Skeletal muscle tissue (tissue), 3 donors: ENCODE measurements at regions not wholly inside any gene's neighbourhood (a gene's known extent, or its start where the extent isn't known, plus 50 kb on each side); places are given as distances from the start of the nearest gene placed in this dataset.

Experiments used
- H3K27ac ChIP-seq: one replicate; pipeline ENCODE4 v1.7.0; 2013; ENCODE audit warnings: mild to moderate bottlenecking, low read depth, low read length, inconsistent platforms
- H3K27me3 ChIP-seq, 3 donors: one replicate each; pipeline ENCODE4 v1.7.0; 2013; ENCODE audit warnings: low read length in 3 of 3; ENCODE audit not compliant: control insufficient read depth in 3 of 3, insufficient read depth in 3 of 3
- H3K36me3 ChIP-seq, 3 donors: one replicate each; pipeline ENCODE4 v1.7.0; 2013; ENCODE audit warnings: low read length in 3 of 3; ENCODE audit not compliant: control insufficient read depth in 3 of 3, insufficient read depth in 3 of 3
- H3K4me1 ChIP-seq, 3 donors: one replicate each; pipeline ENCODE4 v1.7.0; 2013; ENCODE audit warnings: low read length in 3 of 3, mild to moderate bottlenecking in 3 of 3; ENCODE audit not compliant: control insufficient read depth in 3 of 3, insufficient read depth in 3 of 3
- H3K4me3 ChIP-seq, 3 donors: one replicate each; pipeline ENCODE4 v1.7.0; 2013; ENCODE audit warnings: low read length in 3 of 3
- H3K9ac ChIP-seq, 3 donors: one replicate each; pipeline ENCODE4 v1.7.0; 2013; ENCODE audit warnings: low read length in 3 of 3, mild to moderate bottlenecking in 3 of 3, moderate library complexity in 2 of 3, low read depth in 1 of 3
- H3K9me3 ChIP-seq, 3 donors: one replicate each; pipeline ENCODE4 v1.7.0; 2013; ENCODE audit warnings: low read length in 3 of 3; ENCODE audit not compliant: control insufficient read depth in 3 of 3
- donor health status: Osteomylitis.

DNA sequence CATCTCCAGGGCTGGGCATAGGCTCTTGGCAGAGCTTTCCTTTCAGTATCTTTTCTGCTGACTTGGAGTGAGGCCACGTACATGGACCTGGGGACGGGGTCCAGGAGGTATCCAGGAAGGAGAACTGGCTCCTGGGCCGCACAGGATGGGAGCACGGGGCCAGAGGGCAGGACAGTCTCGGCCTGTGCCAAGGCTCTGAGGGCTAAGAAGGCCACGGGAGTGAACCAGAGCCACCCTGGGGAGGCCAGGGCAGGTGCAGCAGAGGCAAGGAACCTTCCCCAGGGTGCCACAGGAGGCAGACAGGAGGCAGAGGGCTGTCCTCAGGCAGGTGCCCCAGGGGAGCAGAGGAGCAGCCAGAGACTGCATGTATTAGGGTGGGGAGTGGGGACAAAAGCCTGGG, 50.3 kb downstream of the PLXNA1 start:
- no peak overlapping the region for H3K4me3 ChIP-seq
- no peaks in the 10 kb centered on the region for H3K9me3 ChIP-seq
- no peak overlapping the region for H3K9ac ChIP-seq
- H3K36me3 ChIP-seq = peaks cover 32 to 45% (median 41%) of the 10 kb centered on the region in 3 donors
- H3K27me3 ChIP-seq = no peaks in the 10 kb centered on the region
- no peaks in the 10 kb centered on the region for H3K4me1 ChIP-seq
- H3K27ac ChIP-seq = no peak overlapping the region

GRCh38 chr3:127033786-127034185, 50.9 kb downstream of the PLXNA1 start:
- H3K27ac ChIP-seq = no peak overlapping the region
- H3K4me3 ChIP-seq = no peak overlapping the region
- no peaks in the 10 kb centered on the region for H3K9me3 ChIP-seq
- H3K4me1 ChIP-seq = no peaks in the 10 kb centered on the region
- no peak overlapping the region for H3K9ac ChIP-seq
- peaks cover 31 to 45% (median 39%) of the 10 kb centered on the region in 3 donors for H3K36me3 ChIP-seq
- H3K27me3 ChIP-seq = no peaks in the 10 kb centered on the region

DNA sequence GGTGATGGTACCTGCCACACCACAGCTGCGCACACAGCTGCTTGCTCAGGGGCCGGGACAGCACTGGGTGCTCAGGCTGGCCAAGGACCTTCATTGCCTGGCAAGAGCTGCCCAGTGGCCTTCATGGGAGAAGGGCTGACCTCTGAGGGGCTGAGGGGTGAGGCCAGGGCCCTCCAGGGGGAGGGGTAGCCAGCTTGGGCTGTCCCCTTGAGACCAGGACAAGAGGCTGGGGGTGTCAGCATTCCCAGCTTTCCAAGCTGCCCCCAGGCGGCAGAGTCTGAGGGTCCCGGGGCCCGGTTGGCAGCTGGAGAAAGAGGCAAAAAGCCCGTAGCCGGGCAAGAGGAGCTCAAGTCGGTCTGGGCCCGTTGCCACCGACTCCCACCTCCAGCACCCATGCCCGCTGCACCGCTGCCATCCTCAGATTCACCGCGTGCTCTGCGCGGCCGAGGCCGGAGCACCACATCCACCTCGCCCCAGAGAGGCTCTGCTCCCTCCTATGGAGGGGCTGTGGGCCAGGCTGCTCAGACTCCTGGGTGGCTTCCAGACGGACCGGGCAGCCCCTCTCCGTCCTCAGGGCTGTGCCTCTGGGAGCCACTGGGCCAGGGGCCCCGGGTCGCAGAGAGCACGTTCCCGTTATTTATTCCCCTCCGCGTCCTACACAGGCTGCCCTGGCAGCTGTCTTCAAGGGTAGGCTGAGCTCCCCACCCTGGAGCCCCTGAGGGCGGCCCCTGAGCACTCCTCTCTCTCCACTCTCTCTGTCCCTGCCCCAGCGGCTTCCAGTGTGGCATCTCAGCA, 51.5 kb downstream of the PLXNA1 start:
- Histone ChIP-seq H3K27ac (no peak overlapping the region), H3K36me3 (peaks cover 25 to 39% (median 37%) of the 10 kb centered on the region in 3 donors), H3K9ac (no peak overlapping the region), H3K27me3 (no peaks in the 10 kb centered on the region), H3K9me3 (no peaks in the 10 kb centered on the region), H3K4me3 (no peak overlapping the region), H3K4me1 (no peaks in the 10 kb centered on the region)

- no peak overlapping the region for H3K9ac ChIP-seq
- H3K36me3 ChIP-seq = peaks cover 21 to 34% (median 33%) of the 10 kb centered on the region in 3 donors
- H3K27ac ChIP-seq = no peak overlapping the region
- H3K4me3 ChIP-seq = no peak overlapping the region
- H3K4me1 ChIP-seq = no peaks in the 10 kb centered on the region
- no peaks in the 10 kb centered on the region for H3K9me3 ChIP-seq
- no peaks in the 10 kb centered on the region for H3K27me3 ChIP-seq
Measured at GRCh38 chr3:127034990-127035652, 52.2 kb downstream of the PLXNA1 start.

DNA sequence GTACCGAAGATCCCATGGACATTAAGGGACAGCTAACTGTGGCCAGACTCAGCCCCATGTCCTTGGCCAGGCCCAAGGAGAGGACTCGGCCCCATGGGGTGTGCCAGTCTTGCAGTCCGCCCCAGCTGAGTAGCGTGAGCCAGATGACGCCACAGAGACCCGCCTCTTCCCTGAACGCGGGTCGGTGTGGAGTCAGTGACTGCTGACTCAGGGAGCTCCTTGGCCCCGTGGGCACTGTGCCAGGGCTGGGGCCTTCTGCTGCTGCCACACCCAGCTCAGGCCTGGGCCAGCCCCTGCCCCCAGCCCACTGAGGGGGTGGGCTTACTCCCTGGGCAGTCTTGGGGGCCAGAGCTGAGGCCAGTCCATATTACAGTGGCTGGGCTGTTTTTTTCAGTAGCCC, 52.8 kb downstream of the PLXNA1 start:
- Histone ChIP-seq H3K36me3 (peaks cover 16 to 28% (median 28%) of the 10 kb centered on the region in 3 donors), H3K27ac (no peak overlapping the region), H3K4me1 (no peaks in the 10 kb centered on the region), H3K27me3 (no peaks in the 10 kb centered on the region), H3K9me3 (no peaks in the 10 kb centered on the region), H3K4me3 (no peak overlapping the region), H3K9ac (no peak overlapping the region)

GRCh38 chr3:127036209-127037020, 53.5 kb downstream of the PLXNA1 start:
- H3K4me1 ChIP-seq = no peaks in the 10 kb centered on the region
- no peak overlapping the region for H3K27ac ChIP-seq
- H3K9ac ChIP-seq = no peak overlapping the region
- H3K36me3 ChIP-seq = peaks cover 14 to 25% (median 21%) of the 10 kb centered on the region in 3 donors
- no peaks in the 10 kb centered on the region for H3K9me3 ChIP-seq
- H3K27me3 ChIP-seq = no peaks in the 10 kb centered on the region
- no peak overlapping the region for H3K4me3 ChIP-seq

DNA sequence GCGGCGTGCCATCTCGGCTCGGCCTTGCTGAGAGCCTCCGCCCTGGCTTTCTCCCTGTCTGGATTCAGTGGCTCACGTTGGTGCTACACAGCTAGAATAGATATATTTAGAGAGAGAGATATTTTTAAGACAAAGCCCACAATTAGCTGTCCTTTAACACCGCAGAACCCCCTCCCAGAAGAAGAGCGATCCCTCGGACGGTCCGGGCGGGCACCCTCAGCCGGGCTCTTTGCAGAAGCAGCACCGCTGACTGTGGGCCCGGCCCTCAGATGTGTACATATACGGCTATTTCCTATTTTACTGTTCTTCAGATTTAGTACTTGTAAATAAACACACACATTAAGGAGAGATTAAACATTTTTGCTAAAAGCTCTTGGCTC, 54.1 kb downstream of the PLXNA1 start:
- no peak overlapping the region for H3K4me3 ChIP-seq
- H3K27ac ChIP-seq = no peak overlapping the region
- H3K9me3 ChIP-seq = no peaks in the 10 kb centered on the region
- H3K9ac ChIP-seq = no peak overlapping the region
- peaks cover 12 to 20% (median 15%) of the 10 kb centered on the region in 3 donors for H3K36me3 ChIP-seq
- H3K27me3 ChIP-seq = no peaks in the 10 kb centered on the region
- no peaks in the 10 kb centered on the region for H3K4me1 ChIP-seq

DNA sequence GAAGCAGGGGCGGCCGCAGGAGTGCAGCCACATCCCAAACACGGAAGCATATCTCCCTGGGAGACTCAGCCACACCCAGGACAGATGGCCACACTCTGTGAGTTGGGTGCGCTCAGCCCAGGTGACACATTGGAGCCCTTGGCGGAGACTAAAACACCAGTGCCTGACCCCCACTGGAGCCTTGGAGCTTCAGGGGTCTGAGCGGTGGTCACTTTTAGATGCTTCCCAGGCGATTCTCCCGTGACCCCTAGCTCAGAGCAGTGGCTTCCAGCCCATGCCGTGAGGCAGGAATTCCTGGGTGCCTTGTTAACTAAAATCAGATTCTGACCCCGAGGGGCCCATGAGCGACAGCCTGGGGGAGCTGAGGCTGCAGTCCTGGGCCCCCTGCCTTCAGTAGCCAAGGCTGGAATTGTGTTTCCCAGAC, 54.5 kb downstream of the PLXNA1 start:
- Histone ChIP-seq H3K36me3 (peaks cover 8 to 17% (median 12%) of the 10 kb centered on the region in 3 donors), H3K9me3 (no peaks in the 10 kb centered on the region), H3K27ac (no peak overlapping the region), H3K27me3 (no peaks in the 10 kb centered on the region), H3K4me1 (no peaks in the 10 kb centered on the region), H3K9ac (no peak overlapping the region), H3K4me3 (no peak overlapping the region)

DNA sequence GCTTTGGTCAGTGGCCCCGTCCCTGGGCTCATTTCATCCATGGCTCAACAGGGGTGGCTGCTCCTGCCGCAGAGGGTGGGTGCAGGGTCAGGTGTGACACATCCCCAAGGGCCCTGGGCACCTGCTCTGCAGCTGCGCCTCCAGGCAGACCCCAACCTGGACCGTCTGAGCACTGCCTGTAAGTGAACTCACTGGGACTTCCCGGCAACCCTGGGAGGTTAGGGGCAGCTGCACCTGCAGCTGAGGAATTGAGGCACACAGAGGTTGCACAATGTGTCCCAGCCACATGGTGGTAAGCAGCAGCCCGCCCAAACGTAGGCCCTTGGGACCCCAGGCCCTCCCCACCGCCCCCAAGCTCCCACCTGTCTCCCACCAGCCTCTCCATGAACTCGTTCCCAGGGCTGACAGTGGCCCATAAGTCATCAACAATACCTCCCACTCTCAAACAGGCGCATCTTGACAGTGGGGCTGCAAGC, 55.1 kb downstream of the PLXNA1 start:
- Histone ChIP-seq H3K36me3 (peaks cover 6 to 11% (median 7%) of the 10 kb centered on the region in 3 donors), H3K9ac (no peak overlapping the region), H3K27ac (no peak overlapping the region), H3K4me1 (no peaks in the 10 kb centered on the region), H3K4me3 (no peak overlapping the region), H3K9me3 (no peaks in the 10 kb centered on the region), H3K27me3 (no peaks in the 10 kb centered on the region)
